Gastroesophageal sphincter (tissue), 3 donors: ENCODE measurements at regions not wholly inside any gene's neighbourhood (a gene's known extent, or its start where the extent isn't known, plus 50 kb on each side); places are given as distances from the start of the nearest gene placed in this dataset.

ENCODE experiments used
- CTCF ChIP-seq, 4 experiments: fragments of 200-600 bp in 2 of 4; fragments of 450-650 bp in 2 of 4; sonication (generic) in 1 of 4; IDR thresholded peaks; one replicate each; pipeline ENCODE4 v1.5.1; 2017 to 2019; ENCODE audit warnings: antibody characterized with exemption in 4 of 4, mild to moderate bottlenecking in 2 of 4, moderate library complexity in 2 of 4
- EP300 ChIP-seq: sonication (generic); formaldehyde crosslinking; IDR thresholded peaks from one replicate; pipeline ENCODE4 v1.6.1; 2017; ENCODE audit warnings: antibody characterized with exemption, mild to moderate bottlenecking
- POLR2A ChIP-seq, 2 donors: fragments of 450-650 bp; IDR thresholded peaks; one replicate each; pipeline ENCODE4 v1.6.1; 2017; ENCODE audit warnings: antibody characterized with exemption in 2 of 2, mild to moderate bottlenecking in 2 of 2, moderate library complexity in 1 of 2
- POLR2AphosphoS5 ChIP-seq: sonication (generic); formaldehyde crosslinking; IDR thresholded peaks from one replicate; pipeline ENCODE4 v1.6.1; 2017; ENCODE audit warnings: antibody characterized with exemption

GRCh38 chr4:28385801-28386200 is 1525.2 kb downstream of the STIM2 start:
- TF ChIP-seq CTCF (IDR thresholded peaks at IDR 0.05) (no peak), POLR2A (IDR thresholded peaks at IDR 0.05) (no peak), POLR2AphosphoS5 (no peak), EP300 (no peak)
